Aorta (tissue), 5 donors: ENCODE measurements at regions not wholly inside any gene's neighbourhood (a gene's known extent, or its start where the extent isn't known, plus 50 kb on each side); places are given as distances from the start of the nearest gene placed in this dataset.
"Not testable (repeated sequence)": the region's sequence is repeated elsewhere in the genome, so short reads cannot be mapped to it uniquely, and the experiment has no call there.

Source experiments
- ATAC-seq: fragments of 200-7000 bp; cut with Tn5 transposase; one replicate; pipeline ENCODE4 v1.9.1; 2022; ENCODE audit warnings: moderate library complexity; ENCODE audit not compliant: low FRiP score
- DNase-seq, 2 donors: peaks; one replicate each; pipeline ENCODE4 v3.0.0-alpha.2; 2020
- H3K27ac ChIP-seq, 2 donors: one replicate each; pipeline ENCODE4 v1.5.1; 2013; ENCODE audit warnings: low read length in 2 of 2, mild to moderate bottlenecking in 2 of 2, moderate library complexity in 2 of 2, control low read depth in 1 of 2, inconsistent platforms in 1 of 2, low read depth in 1 of 2
- H3K27me3 ChIP-seq, 2 donors: one replicate each; pipeline ENCODE4 v1.6.1; 2013; ENCODE audit warnings: control low read depth in 1 of 2, low read length in 1 of 2, mild to moderate bottlenecking in 1 of 2, moderate library complexity in 1 of 2; ENCODE audit not compliant: insufficient read depth in 2 of 2, control insufficient read depth in 1 of 2
- H3K36me3 ChIP-seq, 2 donors: one replicate each; pipeline ENCODE4 v1.6.1; 2013; ENCODE audit warnings: control low read depth in 1 of 2, low read length in 1 of 2, mild to moderate bottlenecking in 1 of 2; ENCODE audit not compliant: insufficient read depth in 2 of 2, control insufficient read depth in 1 of 2
- H3K4me1 ChIP-seq, 2 donors: one replicate each; pipeline ENCODE4 v1.6.1; 2013; ENCODE audit warnings: low read length in 2 of 2, control low read depth in 1 of 2, mild to moderate bottlenecking in 1 of 2, moderate library complexity in 1 of 2; ENCODE audit not compliant: insufficient read depth in 2 of 2, control insufficient read depth in 1 of 2
- H3K4me3 ChIP-seq, 2 donors: one replicate each; pipeline ENCODE4 v1.5.1; 2013; ENCODE audit warnings: low read length in 2 of 2, control low read depth in 1 of 2, mild to moderate bottlenecking in 1 of 2
- H3K9me3 ChIP-seq: one replicate; pipeline ENCODE4 v1.6.1; 2013; ENCODE audit warnings: mild to moderate bottlenecking, low read length; ENCODE audit not compliant: control insufficient read depth
- WGBS, 2 donors: extraction: QIAGEN DNeasy Blood & Tissue Kit; methylation state at CpG; one replicate each; pipeline ENCODE4 v1.1.7; 2013; 5-methylcytosine and 5-hydroxymethylcytosine counted together
- intact Hi-C, 2 donors: fragments of 100-400 bp; cut with DNase I; formaldehyde crosslinking; loops; one replicate each; pipeline versions ENCODE4 v1.14.2 to v1.15.0; 2022
- donor health status: healthy with polysubstance abuse.
- donor health status: Bipolar disorder and iron deficiency.
- donor health status: DM: no; HTN: no; CAD: no.
- donor health status: DM: no; HTN: no; CAD: no.
- donor health status: DM: yes; HTN: yes; CAD: no.

GRCh38 chr14:98207415-98207814 lies 1064.6 kb downstream of the BCL11B start:
- intact Hi-C loops: no loop called here
- ATAC-seq (no peak), DNase-seq (no peak)
- Histone ChIP-seq H3K27me3 (no peaks in the 10 kb centered on the region), H3K36me3 (no peaks in the 10 kb centered on the region), H3K4me1 (no peaks in the 10 kb centered on the region), H3K9me3 (no peaks in the 10 kb centered on the region), H3K4me3 (no peak overlapping the region), H3K27ac (no peak overlapping the region)
- 73 to 83% methylated on average over 10 of the region's 10 CpGs for WGBS, 2 donors

GRCh38 chr14:98208211-98208611 lies 1063.8 kb downstream of the BCL11B start:
- Histone ChIP-seq H3K27me3 (no peaks in the 10 kb centered on the region), H3K27ac (no peak overlapping the region), H3K4me1 (no peaks in the 10 kb centered on the region), H3K36me3 (no peaks in the 10 kb centered on the region), H3K4me3 (no peak overlapping the region), H3K9me3 (no peaks in the 10 kb centered on the region)
- ATAC-seq: no peak
- no peak for DNase-seq
- intact Hi-C loops: no loop called here

- no peak overlapping the region for H3K27ac ChIP-seq
- no peak overlapping the region for H3K4me3 ChIP-seq
- 73 to 85% methylated on average over 4 of the region's 4 CpGs for WGBS, 2 donors
- no peaks in the 10 kb centered on the region for H3K9me3 ChIP-seq
- H3K4me1 ChIP-seq: no peaks in the 10 kb centered on the region
- ATAC-seq (no peak), DNase-seq (no peak)
- H3K36me3 ChIP-seq: no peaks in the 10 kb centered on the region
- intact Hi-C loops: no loop called here
- no peaks in the 10 kb centered on the region for H3K27me3 ChIP-seq
These were observed 1063.1 kb downstream of the BCL11B start for GRCh38 chr14:98208943-98209342.

- 38% methylated on average over 12 of the region's 12 CpGs for WGBS, 2 donors
- no peaks in the 10 kb centered on the region for H3K27me3 ChIP-seq
- DNase-seq (no peak), ATAC-seq (no peak)
- intact Hi-C loops: no loop called here
- H3K9me3 ChIP-seq: no peaks in the 10 kb centered on the region
- H3K27ac ChIP-seq: no peak overlapping the region
- H3K4me3 ChIP-seq: no peak overlapping the region
- no peaks in the 10 kb centered on the region for H3K36me3 ChIP-seq
- no peaks in the 10 kb centered on the region for H3K4me1 ChIP-seq
These were observed 1061.8 kb downstream of the BCL11B start for GRCh38 chr14:98210045-98210672.

- H3K27ac ChIP-seq: no peak overlapping the region
- DNase-seq: no peak
- H3K27me3 ChIP-seq: no peaks in the 10 kb centered on the region
- no peaks in the 10 kb centered on the region for H3K9me3 ChIP-seq
- WGBS, 2 donors: 82 to 88% methylated on average over 6 of the region's 6 CpGs
- no peaks in the 10 kb centered on the region for H3K4me1 ChIP-seq
- intact Hi-C loops: no loop called here
- no peaks in the 10 kb centered on the region for H3K36me3 ChIP-seq
- no peak for ATAC-seq
- H3K4me3 ChIP-seq: no peak overlapping the region
These were observed 1054.5 kb downstream of the BCL11B start for GRCh38 chr14:98217530-98217929.

GRCh38 chr14:98218218-98218617 lies 1053.8 kb downstream of the BCL11B start:
- no peaks in the 10 kb centered on the region for H3K36me3 ChIP-seq
- intact Hi-C loops: no loop called here
- no peaks in the 10 kb centered on the region for H3K4me1 ChIP-seq
- ATAC-seq (no peak), DNase-seq (no peak)
- no peak overlapping the region for H3K27ac ChIP-seq
- no peaks in the 10 kb centered on the region for H3K27me3 ChIP-seq
- no peak overlapping the region for H3K4me3 ChIP-seq
- no peaks in the 10 kb centered on the region for H3K9me3 ChIP-seq
- 78 to 85% methylated on average over 4 of the region's 4 CpGs for WGBS, 2 donors

GRCh38 chr14:98219638-98220037 lies 1052.4 kb downstream of the BCL11B start:
- DNase-seq: no peak
- Histone ChIP-seq H3K27me3 (no peaks in the 10 kb centered on the region), H3K4me1 (no peaks in the 10 kb centered on the region), H3K4me3 (no peak overlapping the region), H3K36me3 (no peaks in the 10 kb centered on the region), H3K9me3 (no peaks in the 10 kb centered on the region), H3K27ac (no peak overlapping the region)
- intact Hi-C loops: no loop called here
- WGBS, 2 donors: 89 to 92% methylated on average over 5 of the region's 5 CpGs
- no peak for ATAC-seq

GRCh38 chr14:98223106-98223505 lies 1048.9 kb downstream of the BCL11B start:
- ATAC-seq (no peak), DNase-seq (no peak)
- no peak overlapping the region for H3K4me3 ChIP-seq
- no peaks in the 10 kb centered on the region for H3K27me3 ChIP-seq
- no peaks in the 10 kb centered on the region for H3K36me3 ChIP-seq
- H3K4me1 ChIP-seq: no peaks in the 10 kb centered on the region
- H3K27ac ChIP-seq: no peak overlapping the region
- intact Hi-C loops: no loop called here
- H3K9me3 ChIP-seq: no peaks in the 10 kb centered on the region
- WGBS, 2 donors: 82 to 85% methylated on average over 6 of the region's 6 CpGs

- intact Hi-C loops, H3K9me3 ChIP-seq, H3K36me3 ChIP-seq, H3K4me3 ChIP-seq, H3K27ac ChIP-seq, ATAC-seq, H3K27me3 ChIP-seq, DNase-seq, H3K4me1 ChIP-seq: not testable (repeated sequence)
- WGBS, 2 donors: 80 to 92% methylated on average over 1 to 4 of the region's 4 CpGs
These were observed 1048.3 kb downstream of the BCL11B start for GRCh38 chr14:98223710-98224109.
